GM19239 (cell line): ENCODE measurements at regions not wholly inside any gene's neighbourhood (a gene's known extent, or its start where the extent isn't known, plus 50 kb on each side); places are given as distances from the start of the nearest gene placed in this dataset.

ENCODE experiments used
- DNase-seq: peaks from one replicate; pipeline ENCODE4 v3.0.0; 2011; ENCODE audit warnings: low spot score; ENCODE audit not compliant: insufficient read length
- FAIRE-seq: peaks from 2 replicates; lab custom pipeline; 2011; peaks lifted over from hg19 to GRCh38; lab: Jason Lieb, UNC

- DNase-seq (no peak), FAIRE-seq (no peak)
Measured at GRCh38 chr14:101184104-101184455, 280.6 kb upstream of the RTL1 start.

DNA sequence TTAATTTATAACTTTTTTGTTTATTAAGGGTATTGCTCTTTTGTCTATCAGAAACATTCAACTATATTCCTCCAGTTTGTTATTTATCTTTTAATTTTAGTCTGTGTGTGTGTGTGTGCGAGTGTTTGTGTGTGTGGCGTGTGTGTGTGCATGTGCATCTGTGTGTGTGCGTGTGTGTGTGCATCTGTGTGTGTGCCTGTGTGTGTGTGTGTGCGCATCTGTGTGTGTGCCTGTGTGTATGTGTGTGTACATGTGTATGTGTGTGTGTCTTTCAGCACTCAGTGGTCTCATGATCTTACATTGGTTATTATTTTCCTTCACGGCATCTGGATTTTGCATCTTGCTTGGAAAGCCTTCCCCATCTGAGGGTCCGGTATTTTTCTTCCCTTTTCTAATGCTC lies 281.1 kb upstream of the RTL1 start:
- DNase-seq (no peak), FAIRE-seq (no peak)

GRCh38 chr14:101185073-101185835 lies 281.7 kb upstream of the RTL1 start:
- FAIRE-seq (no peak), DNase-seq (no peak)

DNA sequence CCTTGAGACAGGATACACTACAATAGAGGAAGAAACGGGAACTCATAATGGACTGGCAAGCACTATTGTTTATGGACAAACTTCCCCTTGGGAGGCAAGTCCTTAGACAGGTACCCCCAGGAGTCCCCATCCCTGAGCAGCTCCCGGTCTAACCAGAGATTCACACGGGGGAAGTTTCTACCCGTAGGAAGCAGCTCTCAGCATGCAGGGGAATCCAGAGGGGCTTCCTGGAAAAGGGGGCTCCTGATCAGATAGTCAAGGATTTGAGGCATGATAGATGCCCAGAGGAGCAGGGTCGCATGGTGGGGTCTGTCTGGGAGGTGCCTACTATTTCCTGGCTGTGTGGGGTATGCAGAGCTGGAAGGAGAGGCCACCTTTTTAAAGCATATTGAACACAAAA lies 282.4 kb upstream of the RTL1 start:
- FAIRE-seq = no peak
- no peak for DNase-seq

DNA sequence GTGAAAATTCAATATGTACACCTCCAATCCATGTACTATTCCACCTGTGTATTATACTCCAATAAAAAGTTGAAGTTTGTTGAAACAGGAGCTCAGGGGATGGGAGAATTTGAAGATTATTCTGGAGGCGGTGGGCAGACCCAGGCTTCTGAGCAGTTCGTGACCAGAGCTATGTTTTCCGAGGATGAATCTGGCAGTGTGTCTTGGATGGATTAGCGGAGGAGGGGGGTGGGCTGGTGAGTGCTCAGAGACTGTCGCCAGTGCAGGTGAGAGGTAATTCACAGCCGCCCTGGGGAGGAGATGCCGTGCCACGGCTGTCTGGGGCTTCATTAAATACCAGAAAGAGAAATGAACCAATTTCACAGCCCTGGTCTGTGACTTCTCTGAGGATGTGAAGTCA lies 283.0 kb upstream of the RTL1 start:
- no peak for DNase-seq
- FAIRE-seq = no peak

- no peak for DNase-seq
- FAIRE-seq = no peak
Measured at GRCh38 chr14:101186992-101187815, 283.7 kb upstream of the RTL1 start.

- no peak for FAIRE-seq
- DNase-seq = no peak
Measured at GRCh38 chr14:101187816-101188570, 284.5 kb upstream of the RTL1 start.

DNA sequence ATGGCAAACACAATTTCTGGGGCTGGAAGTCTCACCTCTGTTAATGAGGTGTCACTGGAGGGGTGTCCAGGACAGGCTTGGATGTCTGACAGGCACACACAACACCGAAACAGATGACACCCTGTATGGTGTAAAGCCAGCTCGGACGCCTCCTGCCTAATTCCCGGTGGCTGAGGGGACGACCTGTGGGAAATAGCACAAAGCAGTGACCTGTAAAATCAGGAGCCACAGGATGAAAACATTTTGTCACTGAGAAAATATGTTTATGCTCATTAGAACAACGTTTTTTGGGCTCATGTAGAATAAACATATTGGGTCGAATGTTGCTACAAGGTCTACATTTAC lies 285.0 kb upstream of the RTL1 start:
- FAIRE-seq (no peak), DNase-seq (no peak)

- DNase-seq = no peak
- FAIRE-seq = no peak
Measured at GRCh38 chr14:101189266-101189665, 285.7 kb upstream of the RTL1 start.

DNA sequence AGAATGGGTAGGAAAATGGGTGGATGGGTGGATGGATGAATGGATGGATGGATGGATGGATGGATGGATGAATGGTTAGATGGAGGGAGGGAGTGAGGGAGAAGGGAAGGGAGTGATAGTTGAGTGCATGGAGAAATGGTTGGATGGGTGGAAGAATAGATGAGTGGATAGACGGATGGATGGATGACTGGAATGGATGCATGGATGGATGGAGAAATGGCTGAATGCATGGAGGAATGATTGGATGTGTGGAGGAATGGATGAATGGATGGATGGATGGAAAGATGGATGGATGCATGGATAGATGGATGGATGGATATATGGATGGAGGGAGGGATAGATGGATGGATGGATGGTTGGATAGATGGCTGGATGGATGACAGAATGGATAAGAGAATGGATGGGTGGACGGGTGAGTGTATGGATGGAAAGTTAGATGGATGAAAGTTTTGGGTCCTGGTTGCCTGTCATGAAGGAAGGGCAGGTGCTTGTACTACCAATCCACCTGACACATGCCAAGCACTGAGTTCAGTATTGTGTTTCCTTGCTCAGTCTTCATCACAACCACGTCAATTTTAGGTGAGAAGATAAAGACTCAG lies 286.5 kb upstream of the RTL1 start:
- DNase-seq (no peak), FAIRE-seq (no peak)

- DNase-seq = no peak
- FAIRE-seq = no peak
Measured at GRCh38 chr14:101191101-101191720, 287.7 kb upstream of the RTL1 start.

GRCh38 chr14:101191721-101192660 lies 288.5 kb upstream of the RTL1 start:
- DNase-seq (no peak), FAIRE-seq (no peak)

GRCh38 chr14:101192661-101193000 lies 289.1 kb upstream of the RTL1 start:
- FAIRE-seq (no peak), DNase-seq (no peak)

DNA sequence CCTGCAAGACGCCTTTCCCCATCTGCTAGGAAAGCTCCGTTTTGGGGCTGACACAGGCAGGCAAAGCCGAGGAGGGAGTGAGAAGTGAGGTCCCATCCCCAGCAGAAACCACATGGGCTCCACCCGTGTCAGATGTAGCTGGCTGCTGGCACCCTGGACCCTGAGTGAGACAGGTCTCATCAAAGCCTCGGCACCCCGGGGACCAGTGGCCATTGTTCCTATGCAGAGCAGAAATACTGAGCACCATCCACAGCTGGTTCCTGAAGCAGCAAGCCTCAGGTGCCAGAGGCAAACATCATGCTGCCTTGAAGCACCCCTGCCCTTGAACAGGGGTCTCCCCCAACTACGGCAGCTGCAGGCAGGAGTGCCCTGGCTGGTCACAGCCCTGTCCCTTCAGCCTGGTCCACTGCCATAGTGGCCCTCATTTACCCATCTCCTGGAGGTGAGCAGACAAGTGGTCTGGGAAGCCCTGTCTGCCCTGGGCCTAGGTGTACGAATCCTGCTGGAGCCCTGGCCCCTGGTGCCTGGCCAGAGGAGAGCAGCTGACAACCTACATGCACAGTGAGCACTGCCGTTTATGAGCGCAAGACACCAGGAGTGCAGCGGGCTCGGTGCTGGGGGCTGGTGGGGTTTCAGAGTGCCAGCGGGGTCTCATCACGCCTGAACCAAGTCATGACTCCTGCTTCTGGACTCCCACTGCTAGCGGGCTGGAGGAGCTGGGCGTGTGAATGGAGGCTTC lies 289.8 kb upstream of the RTL1 start:
- FAIRE-seq = no peak
- no peak for DNase-seq

DNA sequence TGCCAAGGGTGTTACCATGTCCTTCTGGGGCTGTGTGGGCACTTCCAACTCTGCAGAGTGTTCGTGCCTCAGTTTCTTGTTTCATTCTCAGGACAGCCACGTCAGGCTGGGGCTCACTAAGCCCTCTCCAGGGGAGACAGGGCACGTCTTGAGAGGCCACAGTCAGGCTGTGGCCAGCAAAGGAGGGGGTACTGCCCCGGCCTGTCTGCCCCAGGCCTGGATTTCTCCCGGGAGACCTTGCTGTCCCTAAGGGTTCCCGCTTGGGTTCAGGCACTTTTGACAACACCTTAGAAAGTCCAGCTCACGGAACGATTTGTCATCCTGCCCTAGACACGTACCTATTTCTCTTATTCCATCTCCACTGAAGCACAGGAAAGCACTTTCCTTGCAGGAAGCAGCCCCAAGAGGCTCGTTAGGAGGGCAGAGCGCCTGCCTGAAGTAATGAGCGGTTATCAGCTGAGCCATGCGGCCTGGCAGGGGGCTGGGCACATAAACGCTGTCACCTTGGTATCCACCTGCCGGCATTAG lies 290.4 kb upstream of the RTL1 start:
- FAIRE-seq = no peak
- no peak for DNase-seq

GRCh38 chr14:101194373-101195308 lies 291.1 kb upstream of the RTL1 start:
- DNase-seq (no peak), FAIRE-seq (no peak)

DNA sequence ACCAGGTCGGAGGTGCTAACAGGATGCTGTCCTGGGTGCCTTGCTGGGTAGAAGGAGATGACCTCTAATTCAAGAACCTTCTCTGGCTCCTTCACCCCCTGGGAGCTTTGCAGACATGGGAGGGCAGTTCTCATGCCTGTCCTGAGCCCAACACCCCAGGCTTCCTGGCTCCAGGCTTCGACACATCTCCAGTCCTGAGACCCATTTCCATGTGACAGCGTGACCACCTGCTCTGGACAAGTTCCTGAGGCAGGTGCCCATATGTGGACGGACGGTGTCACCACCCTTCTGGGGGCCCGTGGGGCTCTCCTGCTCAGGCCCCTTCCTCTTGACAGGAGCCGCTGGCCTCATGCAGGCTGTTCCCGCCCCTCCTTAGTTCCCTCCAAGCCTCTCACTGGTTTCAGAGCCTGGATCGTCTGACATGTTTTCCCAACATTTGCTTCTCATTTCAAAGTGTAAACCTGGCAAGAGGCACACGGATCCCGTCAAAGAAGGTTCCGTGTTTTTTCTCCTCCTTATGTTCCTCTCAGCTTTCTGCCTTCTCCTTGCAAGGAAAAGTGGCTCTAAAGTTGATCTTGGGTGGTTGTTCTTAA lies 291.9 kb upstream of the RTL1 start:
- no peak for FAIRE-seq

More for the DNA sequence above, 291.9 kb upstream of the RTL1 start:
- no peak for DNase-seq
